Karpas-422 (cell line): ENCODE measurements at regions not wholly inside any gene's neighbourhood (a gene's known extent, or its start where the extent isn't known, plus 50 kb on each side); places are given as distances from the start of the nearest gene placed in this dataset.

Experiments
- DNase-seq: peaks from one replicate; pipeline ENCODE4 v3.0.0-alpha.2; 2015
- H2AFZ ChIP-seq: fragments of 200-600 bp; sonication (generic); 2 replicates; pipeline ENCODE4 v1.6.1; 2014; ENCODE audit warnings: antibody characterized with exemption, low read length, mixed read lengths
- H3K27ac ChIP-seq: fragments of 200-600 bp; sonication (generic); 2 replicates; pipeline ENCODE4 v1.5.1; 2014; ENCODE audit warnings: mild to moderate bottlenecking, low read length, moderate library complexity
- H3K27me3 ChIP-seq: fragments of 200-600 bp; sonication (generic); 2 replicates; pipeline ENCODE4 v1.6.1; 2014; ENCODE audit warnings: low read length, mixed read lengths
- H3K36me3 ChIP-seq: fragments of 200-600 bp; sonication (generic); 2 replicates; pipeline ENCODE4 v1.6.1; 2014; ENCODE audit warnings: low read length, mixed read lengths; ENCODE audit not compliant: insufficient read depth
- H3K4me1 ChIP-seq: fragments of 200-600 bp; sonication (generic); 2 replicates; pipeline ENCODE4 v1.6.1; 2014; ENCODE audit warnings: mild to moderate bottlenecking, low read length, mixed read lengths
- H3K4me2 ChIP-seq: fragments of 200-600 bp; sonication (generic); 2 replicates; pipeline ENCODE4 v1.6.1; 2014; ENCODE audit warnings: low read length, low read depth, mild to moderate bottlenecking; ENCODE audit not compliant: poor library complexity, severe bottlenecking
- H3K4me3 ChIP-seq: fragments of 200-600 bp; sonication (generic); 2 replicates; pipeline ENCODE4 v1.5.1; 2014; ENCODE audit warnings: mild to moderate bottlenecking, antibody characterized with exemption, low read length, mixed read lengths
- H3K79me2 ChIP-seq: fragments of 200-600 bp; sonication (generic); 2 replicates; pipeline ENCODE4 v1.6.1; 2014; ENCODE audit warnings: mild to moderate bottlenecking, low read length, mixed read lengths
- H3K9ac ChIP-seq: fragments of 200-600 bp; sonication (generic); 2 replicates; pipeline ENCODE4 v1.6.0; 2014; ENCODE audit warnings: low read length
- H3K9me2 ChIP-seq: fragments of 200-600 bp; sonication (generic), shearing (Covaris generic); replicated peaks from 2 replicates; pipeline ENCODE4 v1.6.0; 2014; ENCODE audit warnings: mild to moderate bottlenecking, low read length, moderate library complexity; ENCODE audit not compliant: insufficient read depth
- H3K9me3 ChIP-seq: fragments of 300-700, 200-600 bp; sonication (generic); 2 replicates; pipeline ENCODE4 v1.6.1; 2014; ENCODE audit warnings: low read length, mixed read lengths
- H4K20me1 ChIP-seq: fragments of 200-600 bp; sonication (generic); 2 replicates; pipeline ENCODE4 v1.6.1; 2014; ENCODE audit warnings: mild to moderate bottlenecking, antibody characterized with exemption, low read length, low read depth; ENCODE audit not compliant: insufficient read depth

DNA sequence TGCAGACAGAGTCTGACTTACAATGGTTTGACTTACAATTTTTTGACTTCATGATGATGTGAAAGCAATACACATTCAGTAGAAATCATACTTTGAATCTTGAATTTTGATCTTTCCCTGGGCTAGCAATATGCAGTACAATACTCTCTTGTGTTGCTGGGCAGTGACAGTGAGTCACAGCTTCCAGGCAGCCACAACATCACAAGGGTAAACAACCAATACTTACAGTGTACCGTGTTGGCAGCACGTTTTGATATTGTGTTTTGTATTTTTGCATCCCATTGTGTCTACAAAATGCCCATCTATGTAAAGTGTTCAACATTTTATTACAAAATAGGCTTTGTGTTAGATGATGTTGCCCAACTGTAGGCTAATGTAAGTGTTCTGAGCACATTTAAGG is 150.9 kb downstream of the NTMT2 start:
- Histone ChIP-seq H3K4me1 (no peaks in the 10 kb centered on the region), H2AFZ (no peak overlapping the region), H4K20me1 (no peaks in the 10 kb centered on the region), H3K9me3 (no peaks in the 10 kb centered on the region), H3K4me2 (no peak overlapping the region), H3K36me3 (no peaks in the 10 kb centered on the region), H3K27ac (no peak overlapping the region), H3K9ac (no peak overlapping the region), H3K27me3 (no peaks in the 10 kb centered on the region), H3K79me2 (no peaks in the 10 kb centered on the region), H3K4me3 (no peak overlapping the region), H3K9me2 (no peaks in the 10 kb centered on the region)
- DNase-seq: no peak

- no peak for DNase-seq
- H3K27ac ChIP-seq: no peak overlapping the region
- H3K9ac ChIP-seq: no peak overlapping the region
- H3K9me2 ChIP-seq: no peaks in the 10 kb centered on the region
- H2AFZ ChIP-seq: no peak overlapping the region
- no peaks in the 10 kb centered on the region for H3K9me3 ChIP-seq
- H3K4me1 ChIP-seq: no peaks in the 10 kb centered on the region
- H3K79me2 ChIP-seq: no peaks in the 10 kb centered on the region
- H3K4me3 ChIP-seq: no peak overlapping the region
- H3K36me3 ChIP-seq: no peaks in the 10 kb centered on the region
- H3K27me3 ChIP-seq: no peaks in the 10 kb centered on the region
- no peaks in the 10 kb centered on the region for H4K20me1 ChIP-seq
- H3K4me2 ChIP-seq: no peak overlapping the region
These were observed 155.8 kb downstream of the NTMT2 start for GRCh38 chr1:170301596-170301995.

GRCh38 chr1:170303034-170303433 is 157.3 kb downstream of the NTMT2 start:
- Histone ChIP-seq H3K27ac (no peak overlapping the region), H3K36me3 (no peaks in the 10 kb centered on the region), H3K9ac (no peak overlapping the region), H3K4me3 (no peak overlapping the region), H3K4me2 (no peak overlapping the region), H3K9me3 (no peaks in the 10 kb centered on the region), H4K20me1 (no peaks in the 10 kb centered on the region), H3K4me1 (no peaks in the 10 kb centered on the region), H2AFZ (no peak overlapping the region), H3K79me2 (no peaks in the 10 kb centered on the region), H3K27me3 (no peaks in the 10 kb centered on the region), H3K9me2 (no peaks in the 10 kb centered on the region)
- DNase-seq: no peak

GRCh38 chr1:170305777-170306512 is 160.2 kb downstream of the NTMT2 start:
- Histone ChIP-seq H3K9me3 (no peaks in the 10 kb centered on the region), H2AFZ (no peak overlapping the region), H3K27me3 (no peaks in the 10 kb centered on the region), H3K4me3 (no peak overlapping the region), H4K20me1 (no peaks in the 10 kb centered on the region), H3K36me3 (no peaks in the 10 kb centered on the region), H3K9me2 (no peaks in the 10 kb centered on the region), H3K27ac (no peak overlapping the region), H3K79me2 (no peaks in the 10 kb centered on the region), H3K9ac (no peak overlapping the region), H3K4me1 (no peaks in the 10 kb centered on the region), H3K4me2 (no peak overlapping the region)
- no peak for DNase-seq

GRCh38 chr1:170306513-170306910 is 160.8 kb downstream of the NTMT2 start:
- Histone ChIP-seq H3K27me3 (no peaks in the 10 kb centered on the region), H3K9me2 (no peaks in the 10 kb centered on the region), H3K9me3 (no peaks in the 10 kb centered on the region), H3K4me2 (no peak overlapping the region), H3K36me3 (no peaks in the 10 kb centered on the region), H4K20me1 (no peaks in the 10 kb centered on the region), H3K4me3 (no peak overlapping the region), H3K4me1 (no peaks in the 10 kb centered on the region), H3K9ac (no peak overlapping the region), H3K79me2 (no peaks in the 10 kb centered on the region), H2AFZ (no peak overlapping the region), H3K27ac (no peak overlapping the region)
- DNase-seq: no peak

DNA sequence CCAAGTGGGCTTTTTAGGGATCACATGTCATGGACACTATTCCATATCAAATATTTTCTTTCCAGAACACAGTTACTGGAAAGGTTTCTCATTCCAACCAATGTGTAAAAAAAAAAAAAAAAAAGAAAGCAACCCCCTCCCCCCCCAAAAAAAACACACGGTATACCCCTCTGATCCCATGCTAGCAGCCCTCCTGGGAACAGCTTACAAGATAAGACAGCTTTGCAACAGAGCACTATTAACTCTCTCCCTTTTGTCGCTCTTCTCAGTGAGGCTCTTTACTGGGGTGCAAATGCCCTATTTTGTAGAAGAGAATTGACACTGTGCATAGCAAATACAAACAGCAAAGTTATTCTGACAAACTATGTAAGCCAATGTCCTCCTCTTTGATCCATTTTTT is 161.2 kb downstream of the NTMT2 start:
- no peaks in the 10 kb centered on the region for H3K79me2 ChIP-seq
- no peaks in the 10 kb centered on the region for H4K20me1 ChIP-seq
- H3K36me3 ChIP-seq: no peaks in the 10 kb centered on the region
- no peak overlapping the region for H3K4me3 ChIP-seq
- H3K9ac ChIP-seq: no peak overlapping the region
- H3K4me2 ChIP-seq: no peak overlapping the region
- H3K9me2 ChIP-seq: no peaks in the 10 kb centered on the region
- no peak overlapping the region for H2AFZ ChIP-seq
- no peaks in the 10 kb centered on the region for H3K27me3 ChIP-seq
- H3K9me3 ChIP-seq: no peaks in the 10 kb centered on the region
- no peak overlapping the region for H3K27ac ChIP-seq
- H3K4me1 ChIP-seq: no peaks in the 10 kb centered on the region
- DNase-seq: no peak

- Histone ChIP-seq H3K4me2 (no peak overlapping the region), H3K9me2 (no peaks in the 10 kb centered on the region), H3K36me3 (no peaks in the 10 kb centered on the region), H4K20me1 (no peaks in the 10 kb centered on the region), H2AFZ (no peak overlapping the region), H3K79me2 (no peaks in the 10 kb centered on the region), H3K9me3 (no peaks in the 10 kb centered on the region), H3K9ac (no peak overlapping the region), H3K4me3 (no peak overlapping the region), H3K27ac (no peak overlapping the region), H3K27me3 (no peaks in the 10 kb centered on the region), H3K4me1 (no peaks in the 10 kb centered on the region)
- no peak for DNase-seq
These were observed 161.7 kb downstream of the NTMT2 start for GRCh38 chr1:170307426-170307825.

DNA sequence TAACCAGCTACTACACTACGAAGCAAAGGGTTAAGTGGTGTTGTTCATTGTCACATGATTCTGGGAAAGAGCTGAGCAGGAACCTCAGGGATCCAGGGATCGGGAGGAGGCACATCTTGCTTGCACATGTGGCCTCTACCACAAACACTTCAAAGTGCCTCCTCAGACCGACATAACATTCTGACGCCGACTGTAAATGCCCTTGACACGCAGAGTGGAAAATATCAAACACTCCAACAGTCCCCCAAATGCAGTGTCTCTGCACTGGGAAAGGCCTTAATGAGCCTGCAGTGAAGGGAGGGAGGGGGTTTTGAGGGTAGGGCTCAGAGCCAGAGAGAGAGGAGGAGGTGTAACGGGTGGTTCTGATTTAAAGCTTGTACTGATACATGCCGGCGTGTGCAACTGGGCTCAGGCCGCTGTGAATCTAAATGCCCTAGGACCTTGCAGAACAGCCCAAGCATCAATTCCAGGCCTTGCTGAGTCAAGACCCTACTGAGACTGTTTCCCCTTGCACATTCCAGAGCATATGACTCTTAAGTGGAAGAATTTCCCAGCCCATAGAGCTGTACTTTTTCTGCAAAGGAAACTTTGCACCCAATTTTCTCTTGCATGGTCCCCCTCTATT is 163.7 kb downstream of the NTMT2 start:
- no peak overlapping the region for H3K27ac ChIP-seq
- H3K9me2 ChIP-seq: no peaks in the 10 kb centered on the region
- H3K27me3 ChIP-seq: no peaks in the 10 kb centered on the region
- no peak overlapping the region for H3K4me2 ChIP-seq
- no peaks in the 10 kb centered on the region for H3K9me3 ChIP-seq
- no peaks in the 10 kb centered on the region for H4K20me1 ChIP-seq
- H3K79me2 ChIP-seq: no peaks in the 10 kb centered on the region
- no peak overlapping the region for H3K9ac ChIP-seq
- no peak overlapping the region for H3K4me3 ChIP-seq
- H3K36me3 ChIP-seq: no peaks in the 10 kb centered on the region
- DNase-seq: no peak
- H3K4me1 ChIP-seq: no peaks in the 10 kb centered on the region
- H2AFZ ChIP-seq: no peak overlapping the region
